RPMI8226 (cell line): ENCODE measurements at regions not wholly inside any gene's neighbourhood (a gene's known extent, or its start where the extent isn't known, plus 50 kb on each side); places are given as distances from the start of the nearest gene placed in this dataset.
"Not testable (repeated sequence)": the region's sequence is repeated elsewhere in the genome, so short reads cannot be mapped to it uniquely, and the experiment has no call there.

Experiments used
- DNase-seq: peaks from one replicate; pipeline ENCODE4 v3.0.0-alpha.2; 2015

- DNase-seq, result not testable (repeated sequence)
Observed at GRCh38 chrX:40788698-40789097, 53.4 kb upstream of the MED14 start.

- no peak for DNase-seq
Observed at GRCh38 chrX:40792433-40792832, 57.1 kb upstream of the MED14 start.

- DNase-seq, result not testable (repeated sequence)
Observed at GRCh38 chrX:40794829-40795130, 59.4 kb upstream of the MED14 start.

GRCh38 chrX:40799745-40800144 lies 64.4 kb upstream of the MED14 start:
- not testable (repeated sequence) for DNase-seq

- DNase-seq, result no peak
Observed at GRCh38 chrX:40805404-40805803, 70.1 kb upstream of the MED14 start.

- DNase-seq, result no peak
Observed at GRCh38 chrX:40806513-40807220, 71.3 kb upstream of the MED14 start.

- no peak for DNase-seq
Observed at GRCh38 chrX:40807384-40807783, 72.0 kb upstream of the MED14 start.

GRCh38 chrX:40808203-40808602 lies 72.9 kb upstream of the MED14 start:
- no peak for DNase-seq

- DNase-seq, result no peak
Observed at GRCh38 chrX:40809210-40809609, 73.9 kb upstream of the MED14 start.

- not testable (repeated sequence) for DNase-seq
Observed at GRCh38 chrX:40815045-40815444, 79.7 kb upstream of the MED14 start.

- DNase-seq, result no peak
Observed at GRCh38 chrX:40816906-40817305, 81.6 kb upstream of the MED14 start.

GRCh38 chrX:40818236-40818635 lies 82.9 kb upstream of the MED14 start:
- DNase-seq, result no peak

GRCh38 chrX:40821780-40822179 lies 86.4 kb upstream of the MED14 start:
- no peak for DNase-seq

GRCh38 chrX:40827331-40827730 lies 92.0 kb upstream of the MED14 start:
- no peak for DNase-seq

- DNase-seq, result no peak
Observed at GRCh38 chrX:40831750-40832149, 96.4 kb upstream of the MED14 start.

- DNase-seq, result no peak
Observed at GRCh38 chrX:40832723-40833122, 97.4 kb upstream of the MED14 start.

GRCh38 chrX:40834225-40834624 lies 98.9 kb upstream of the MED14 start:
- no peak for DNase-seq

GRCh38 chrX:40835526-40835925 lies 100.2 kb upstream of the MED14 start:
- no peak for DNase-seq

- no peak for DNase-seq
Observed at GRCh38 chrX:40843643-40844042, 108.3 kb upstream of the MED14 start.

GRCh38 chrX:40844471-40844870 lies 109.1 kb upstream of the MED14 start:
- no peak for DNase-seq

- no peak for DNase-seq
Observed at GRCh38 chrX:40845331-40845911, 110.1 kb upstream of the MED14 start.

GRCh38 chrX:40849906-40850823 lies 114.8 kb upstream of the MED14 start:
- DNase-seq, result no peak

- DNase-seq, result no peak
Observed at GRCh38 chrX:40852586-40852985, 117.2 kb upstream of the MED14 start.
